GM18499 (cell line): ENCODE measurements at regions not wholly inside any gene's neighbourhood (a gene's known extent, or its start where the extent isn't known, plus 50 kb on each side); places are given as distances from the start of the nearest gene placed in this dataset.
"Not testable (repeated sequence)": the region's sequence is repeated elsewhere in the genome, so short reads cannot be mapped to it uniquely, and the experiment has no call there.

Experiments
- ATAC-seq: cut with Tn5 transposase; IDR thresholded peaks from one replicate; pipeline ENCODE4 v1.9.1; 2021; ENCODE audit warnings: moderate number of reproducible peaks; ENCODE audit not compliant: insufficient read depth, unreplicated experiment

DNA sequence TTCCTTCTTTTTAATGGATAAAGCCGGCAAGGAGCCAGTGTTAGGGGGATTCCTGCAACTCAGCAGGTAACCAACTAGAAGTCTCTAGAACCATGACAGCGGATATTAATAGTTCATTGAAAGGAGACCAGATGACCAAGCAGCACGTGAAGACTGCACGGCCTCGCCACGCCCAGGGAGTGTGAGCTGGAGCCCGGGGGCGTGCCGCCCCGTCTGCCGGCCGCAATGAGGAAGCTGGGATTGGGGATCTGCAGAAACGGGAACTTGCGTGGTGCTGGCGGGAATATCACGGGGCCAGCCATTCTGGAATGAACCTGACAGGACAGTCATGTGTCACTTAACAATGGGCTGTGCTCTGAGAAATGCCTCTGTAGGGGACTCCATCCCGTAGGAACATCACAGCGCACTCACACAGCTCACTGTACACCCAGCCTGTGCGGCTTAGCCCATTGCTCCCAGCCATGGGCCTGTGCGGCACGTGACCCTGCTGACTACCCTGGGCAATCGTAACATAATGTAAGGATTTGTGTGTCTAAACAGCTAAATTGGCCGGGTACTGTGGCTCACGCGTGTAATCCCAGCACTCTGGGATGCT lies 4092.8 kb upstream of the TPTE start:
- ATAC-seq: not testable (repeated sequence)

DNA sequence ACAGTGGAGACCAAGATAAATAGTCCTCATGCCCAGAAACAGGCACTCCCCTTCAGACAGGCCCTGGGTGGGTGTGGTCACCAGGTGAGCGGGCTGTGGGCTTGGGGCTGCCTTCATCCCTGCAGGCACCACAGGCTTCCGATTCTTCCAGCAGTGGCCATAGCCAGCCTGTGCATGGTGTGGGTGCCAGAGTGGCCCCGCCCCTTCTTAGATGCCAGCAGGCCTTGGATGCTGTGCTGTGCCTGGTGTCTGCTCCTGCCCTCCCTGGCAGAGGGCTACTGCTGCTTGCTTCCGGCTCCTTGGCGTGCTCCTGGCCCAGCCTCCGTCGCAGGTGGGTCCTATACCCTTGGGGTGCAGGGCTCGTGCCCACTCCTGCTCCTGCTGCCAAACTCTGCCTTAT lies 4091.5 kb upstream of the TPTE start:
- not testable (repeated sequence) for ATAC-seq

DNA sequence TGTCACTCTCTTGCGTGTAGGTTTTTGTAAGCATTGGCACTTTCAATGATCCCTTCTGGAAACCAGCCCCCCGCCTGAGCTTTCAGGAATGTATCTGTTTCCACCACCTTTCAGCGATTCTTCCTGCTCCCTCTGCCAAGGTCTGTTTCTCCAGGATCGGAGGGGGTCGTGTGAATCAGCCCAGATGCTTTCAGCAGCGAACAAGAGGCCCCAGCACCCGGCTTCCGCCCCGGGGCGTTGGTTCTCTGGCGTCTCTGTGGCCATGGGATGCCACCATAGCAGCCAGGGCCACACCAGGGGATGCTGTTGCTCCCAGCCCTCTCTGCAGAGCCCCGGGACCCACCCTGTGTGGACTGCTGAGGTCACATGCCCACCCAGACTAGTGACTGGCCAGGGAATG lies 4088.2 kb upstream of the TPTE start:
- ATAC-seq: not testable (repeated sequence)

DNA sequence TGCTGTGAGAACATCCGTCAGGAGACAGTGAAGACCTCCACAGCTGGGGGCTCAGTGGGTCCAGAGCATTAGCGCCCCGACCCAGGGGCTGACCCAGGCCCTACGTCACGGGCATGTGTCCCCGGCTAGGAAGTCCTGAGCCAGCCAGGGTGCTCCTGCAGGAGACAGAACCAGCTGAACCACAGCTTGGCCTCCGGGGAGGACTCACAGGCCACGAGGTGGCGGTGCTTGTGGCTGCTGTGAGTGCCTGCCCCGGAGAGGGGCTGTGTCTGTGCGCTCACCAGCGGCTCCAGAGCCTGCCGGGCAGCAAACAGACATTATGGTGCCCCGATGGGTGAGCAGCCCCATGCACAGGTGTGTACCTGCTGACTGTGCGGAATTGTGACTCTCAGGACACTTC lies 4085.2 kb upstream of the TPTE start:
- not testable (repeated sequence) for ATAC-seq

DNA sequence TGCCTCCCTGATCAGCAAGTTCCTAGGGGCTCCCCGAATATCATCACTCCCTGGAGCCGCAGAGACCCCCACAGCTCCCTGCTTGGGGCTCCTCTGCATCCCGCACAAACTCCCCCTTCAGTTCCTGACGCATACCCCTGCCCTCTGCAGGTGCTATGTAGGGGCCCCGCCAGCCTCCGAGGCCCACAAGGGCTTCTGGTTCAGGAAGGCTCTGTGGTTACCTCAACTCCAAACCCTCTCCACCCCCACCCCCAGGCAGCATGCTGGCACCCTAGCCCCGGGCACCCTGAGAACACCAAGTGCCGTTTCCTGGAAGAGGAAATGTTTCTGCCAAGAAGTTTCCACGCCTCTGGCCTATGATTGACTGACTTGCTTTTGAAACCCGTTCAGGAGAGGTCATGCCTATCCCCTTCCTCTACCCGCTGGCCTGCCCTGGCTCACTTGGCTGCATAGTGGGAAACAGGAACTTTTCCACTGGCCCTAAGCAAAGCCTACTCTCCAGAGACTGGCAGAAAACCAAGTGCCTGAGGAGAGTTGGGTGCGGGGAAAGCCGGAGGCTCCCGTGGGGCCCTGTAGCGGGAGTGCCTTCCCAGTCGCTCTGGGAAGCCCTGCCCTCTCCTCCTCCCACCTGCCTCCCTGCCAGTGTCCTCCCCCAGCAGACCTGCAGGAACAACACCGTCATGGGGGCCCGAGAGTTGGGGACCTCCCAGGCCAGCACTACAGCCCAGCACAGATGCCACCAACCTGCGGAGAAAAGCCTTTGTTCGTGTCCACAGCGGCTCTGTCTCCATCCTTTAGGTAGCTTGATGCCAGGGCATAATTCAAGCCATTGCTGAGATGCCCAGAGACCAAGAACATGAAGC lies 4084.2 kb upstream of the TPTE start:
- not testable (repeated sequence) for ATAC-seq

DNA sequence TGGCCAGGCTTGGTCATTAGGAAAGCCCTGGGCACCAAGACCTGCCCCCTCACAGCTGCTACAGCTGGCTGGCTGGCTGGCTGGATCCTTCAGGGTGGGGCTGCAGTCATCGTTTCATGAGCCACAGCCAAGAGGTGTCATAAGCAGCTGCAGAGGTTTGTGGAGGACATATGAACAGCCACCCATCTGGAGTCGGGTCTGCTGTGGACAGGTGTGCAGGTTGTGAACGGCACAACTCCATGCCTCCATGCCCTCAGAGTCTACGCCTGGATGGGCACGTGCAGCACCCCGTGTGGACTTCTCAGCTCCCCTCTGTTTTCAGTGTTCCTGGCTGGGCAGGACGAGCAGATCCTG lies 4083.6 kb upstream of the TPTE start:
- not testable (repeated sequence) for ATAC-seq

DNA sequence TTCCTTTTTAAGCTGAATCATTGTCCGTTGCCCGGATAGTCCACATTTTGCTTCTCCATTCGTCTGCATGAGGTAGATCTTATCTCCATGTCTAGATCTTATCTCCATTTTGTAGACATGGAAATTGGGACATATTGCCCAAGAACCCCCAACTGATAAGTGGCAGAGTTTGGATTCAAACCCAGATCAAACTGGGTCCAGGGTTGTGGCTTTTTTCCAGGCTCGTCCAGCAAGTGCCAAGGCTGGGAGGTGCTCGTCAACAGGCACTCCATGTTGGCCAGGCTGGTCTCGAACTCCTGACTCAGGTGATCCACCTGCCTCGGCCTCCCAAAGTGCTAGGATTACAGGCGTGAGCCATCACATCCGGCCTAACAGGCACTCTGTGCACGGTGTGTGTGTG lies 4082.3 kb upstream of the TPTE start:
- ATAC-seq: not testable (repeated sequence)

DNA sequence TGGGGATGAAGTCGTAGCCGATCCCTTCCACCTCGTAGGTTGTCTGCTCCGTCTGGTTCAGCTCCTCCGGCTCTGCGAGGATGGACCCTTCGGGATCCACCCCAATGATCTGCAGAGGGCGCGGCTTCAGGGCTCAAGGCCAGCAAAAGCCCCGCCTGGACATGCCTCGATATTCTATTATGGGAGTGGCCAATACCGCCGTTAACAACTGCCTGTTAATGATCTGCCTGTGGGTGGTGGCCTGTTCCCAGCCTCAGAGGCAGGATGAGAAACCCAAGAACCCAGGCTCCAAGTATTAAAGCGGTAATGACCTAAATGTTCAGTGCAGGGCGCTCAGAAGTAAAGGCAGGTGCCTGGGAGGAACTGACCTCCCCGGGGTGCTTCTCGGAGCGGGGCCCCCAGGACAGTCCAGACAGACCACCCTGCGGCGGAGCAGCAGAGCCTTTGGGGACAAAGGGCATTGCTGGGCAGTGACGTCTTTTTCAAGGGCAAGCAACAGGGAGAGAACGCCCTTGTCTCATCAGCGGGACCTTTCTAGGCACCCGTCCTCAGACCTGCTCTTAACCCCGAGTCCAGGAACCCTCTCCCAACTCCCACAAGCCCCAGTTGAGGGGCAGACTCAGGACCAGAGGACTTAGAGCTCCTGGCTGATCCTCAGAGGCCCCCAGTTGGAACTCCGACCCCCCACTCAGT lies 4066.6 kb upstream of the TPTE start:
- ATAC-seq: not testable (repeated sequence)

DNA sequence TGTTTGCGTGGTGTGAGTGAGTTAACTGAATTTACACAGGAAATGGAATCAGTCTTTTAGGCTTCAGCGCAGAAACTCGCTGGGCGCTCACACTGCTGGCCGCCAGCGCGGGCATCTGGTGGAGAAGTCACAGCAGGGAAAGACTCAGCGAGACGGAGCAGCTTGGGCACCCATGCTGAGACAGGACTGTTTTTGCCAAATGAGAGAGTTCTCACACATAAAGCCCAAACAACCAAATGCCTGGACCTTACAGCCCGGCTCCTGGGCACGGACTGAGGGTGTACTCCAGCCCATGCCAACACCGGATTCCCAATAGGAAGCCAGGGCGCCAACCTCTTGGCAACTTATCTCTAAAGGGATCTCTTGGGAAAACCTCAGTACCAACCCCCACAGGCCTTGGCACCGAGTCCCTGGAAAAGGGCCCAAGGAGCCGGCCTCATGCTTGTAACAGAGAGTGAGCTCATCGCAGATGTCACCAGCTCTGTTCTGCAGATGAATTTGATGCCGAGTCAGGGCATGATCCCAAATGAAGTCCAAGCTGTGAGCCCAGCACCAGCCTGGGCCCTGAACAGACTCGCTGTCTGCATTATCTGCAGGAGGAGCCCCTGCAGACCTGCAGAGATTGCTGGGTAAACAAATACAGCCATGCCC lies 4065.2 kb upstream of the TPTE start:
- ATAC-seq: not testable (repeated sequence)

DNA sequence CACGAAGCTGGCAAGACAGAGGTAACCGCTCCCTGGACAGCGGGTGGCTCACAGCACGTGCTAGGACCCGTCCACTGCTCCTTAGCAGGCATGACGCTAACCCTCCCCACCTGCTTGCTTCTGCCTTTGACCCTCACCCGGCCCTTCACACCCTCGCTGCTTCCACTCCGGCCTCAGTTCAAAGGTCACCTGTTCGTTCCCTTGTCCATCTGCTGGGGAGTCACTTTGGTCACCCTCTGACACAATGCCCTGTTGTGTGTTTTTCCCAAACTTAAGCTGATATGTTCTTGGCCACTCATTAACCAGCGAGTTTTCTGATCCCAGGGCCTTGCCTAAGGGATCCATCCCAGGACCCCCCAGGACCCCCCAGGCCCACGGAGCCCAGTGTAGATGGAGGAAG lies 4061.6 kb upstream of the TPTE start:
- ATAC-seq: not testable (repeated sequence)

DNA sequence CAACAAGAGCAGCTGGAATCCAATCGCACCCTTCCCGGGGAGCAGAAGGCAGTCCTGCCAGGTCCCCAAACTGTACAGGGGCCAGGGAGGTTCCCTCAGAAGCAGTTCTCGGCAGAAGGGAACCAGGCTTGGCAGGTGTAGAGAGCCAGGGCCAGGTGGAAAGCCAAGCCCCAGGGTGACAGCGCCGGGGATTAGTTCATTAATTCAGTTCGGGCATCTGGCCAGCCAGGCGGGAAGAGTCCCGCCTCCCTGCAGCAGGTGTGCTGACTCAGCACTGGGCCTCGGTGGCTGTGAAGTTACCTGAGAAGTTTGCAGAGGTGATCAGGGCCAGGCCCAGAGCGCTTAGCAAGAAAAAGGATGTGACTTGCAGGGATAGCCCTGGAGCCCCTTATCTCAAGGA lies 4060.0 kb upstream of the TPTE start:
- not testable (repeated sequence) for ATAC-seq

DNA sequence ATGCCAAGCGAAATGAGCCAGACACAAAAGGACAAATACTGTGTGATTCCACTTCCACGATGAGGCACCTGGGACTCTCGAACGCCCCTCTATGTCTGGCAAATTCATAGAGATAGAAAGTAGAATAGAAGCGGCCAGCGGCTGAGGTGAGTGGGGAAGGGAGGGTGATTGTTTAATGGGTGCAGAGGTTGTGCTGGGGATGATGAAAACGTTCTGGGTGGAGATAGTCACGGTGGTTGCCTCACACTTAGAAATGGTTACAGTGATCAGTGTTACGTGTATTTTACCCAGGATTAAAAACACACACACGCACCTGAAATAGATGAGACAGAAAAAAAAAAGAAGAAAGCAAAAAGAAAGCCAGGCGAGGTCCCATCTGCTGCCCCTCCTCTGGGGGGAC lies 4057.0 kb upstream of the TPTE start:
- not testable (repeated sequence) for ATAC-seq

DNA sequence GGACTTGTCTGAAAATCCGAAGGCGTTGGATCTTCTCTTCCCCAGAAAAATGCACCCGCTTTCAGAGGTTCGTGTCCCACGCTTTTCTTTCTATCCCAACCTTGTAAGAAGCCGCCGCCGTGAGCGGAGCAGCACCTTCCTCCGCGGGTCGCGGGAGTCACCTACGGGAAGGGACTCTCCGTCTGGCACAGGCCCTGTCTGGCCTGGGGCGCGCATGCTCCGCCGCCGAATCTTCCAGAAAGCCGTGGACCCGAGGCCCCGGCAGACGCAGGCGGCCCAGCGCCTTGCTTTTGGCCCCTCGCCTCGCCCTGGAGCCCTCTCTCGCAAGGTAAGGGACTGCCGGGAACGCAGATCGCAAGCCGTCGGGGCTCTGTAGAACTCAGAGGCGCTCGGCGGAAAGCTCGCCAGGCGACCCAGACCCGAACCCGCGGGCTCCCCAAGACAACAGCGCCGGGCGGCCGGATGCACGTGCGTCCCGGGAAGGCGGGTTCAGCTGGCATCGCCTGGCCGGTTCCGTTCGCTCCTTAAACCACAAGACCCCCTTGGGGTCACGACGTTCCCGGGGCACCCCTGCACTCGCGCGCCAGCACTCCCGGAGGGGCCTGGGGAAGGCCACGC lies 4055.2 kb upstream of the TPTE start:
- not testable (repeated sequence) for ATAC-seq

DNA sequence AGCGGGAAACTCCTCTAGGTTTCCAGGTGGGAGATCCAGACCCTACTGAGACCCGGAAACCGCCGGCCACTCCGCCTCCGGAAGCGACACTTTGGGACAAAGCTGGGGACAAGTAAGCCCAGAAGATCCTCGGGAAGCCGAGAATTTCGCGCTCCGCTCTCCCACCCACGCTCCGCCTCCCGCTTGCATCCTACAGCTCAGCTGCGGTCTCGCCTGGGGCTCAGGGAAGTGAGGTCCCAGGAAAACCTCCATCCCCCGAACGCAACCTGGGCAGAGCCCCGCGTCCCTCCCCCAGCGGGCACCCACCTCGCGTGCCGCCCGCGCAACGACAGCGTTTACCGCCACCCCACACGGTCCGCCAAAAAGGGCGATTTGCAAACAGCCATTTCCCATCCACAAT lies 4054.7 kb upstream of the TPTE start:
- ATAC-seq: not testable (repeated sequence)

DNA sequence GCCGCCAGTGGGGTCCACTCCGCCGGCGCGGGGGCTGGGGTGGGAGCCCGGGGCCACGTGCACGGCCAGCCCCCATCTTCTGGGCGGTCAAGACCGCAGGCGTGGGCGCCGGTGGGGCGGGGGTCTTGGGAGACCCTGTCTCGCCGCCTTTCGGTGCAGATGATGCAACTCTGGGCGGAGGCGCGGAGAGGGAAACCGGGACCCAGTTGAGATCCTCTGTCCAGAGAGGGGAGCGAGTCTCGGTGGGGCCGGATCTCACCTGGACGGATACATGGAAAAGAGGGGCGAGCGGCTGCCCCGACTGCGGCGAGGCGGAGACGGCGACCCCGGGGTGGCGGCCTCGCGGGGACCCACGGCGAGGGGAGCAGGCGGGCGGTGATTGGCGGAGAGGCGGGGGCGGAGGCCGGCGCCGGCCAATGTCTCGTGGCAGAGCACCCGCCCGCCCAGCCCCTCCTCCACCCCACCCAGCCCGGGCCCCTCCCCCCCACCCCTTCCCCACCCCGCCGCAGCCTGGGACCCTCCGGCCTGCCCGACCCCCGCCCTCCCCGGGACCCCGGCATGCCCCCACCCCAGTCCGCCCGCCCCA lies 4054.1 kb upstream of the TPTE start:
- not testable (repeated sequence) for ATAC-seq

DNA sequence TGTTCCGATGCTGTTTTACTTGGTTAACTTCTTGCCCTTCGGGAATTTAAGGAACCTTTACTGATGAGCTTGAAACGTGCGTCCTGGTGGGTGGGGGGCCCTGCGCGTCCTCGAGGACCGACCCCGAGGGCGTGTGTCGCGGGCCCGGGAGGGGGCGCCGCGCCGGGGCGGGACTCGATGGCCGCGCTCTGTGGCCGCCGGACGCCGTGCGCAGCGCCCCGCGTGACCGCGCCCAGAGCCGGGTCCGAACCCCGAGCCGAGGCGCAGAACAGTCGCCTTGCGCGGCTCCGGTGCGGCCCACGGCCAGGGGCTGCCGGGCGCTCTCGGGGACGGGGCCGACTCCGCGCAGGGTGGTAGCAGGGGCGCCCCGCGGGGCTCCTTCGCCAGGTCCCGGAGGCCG lies 4053.5 kb upstream of the TPTE start:
- not testable (repeated sequence) for ATAC-seq

DNA sequence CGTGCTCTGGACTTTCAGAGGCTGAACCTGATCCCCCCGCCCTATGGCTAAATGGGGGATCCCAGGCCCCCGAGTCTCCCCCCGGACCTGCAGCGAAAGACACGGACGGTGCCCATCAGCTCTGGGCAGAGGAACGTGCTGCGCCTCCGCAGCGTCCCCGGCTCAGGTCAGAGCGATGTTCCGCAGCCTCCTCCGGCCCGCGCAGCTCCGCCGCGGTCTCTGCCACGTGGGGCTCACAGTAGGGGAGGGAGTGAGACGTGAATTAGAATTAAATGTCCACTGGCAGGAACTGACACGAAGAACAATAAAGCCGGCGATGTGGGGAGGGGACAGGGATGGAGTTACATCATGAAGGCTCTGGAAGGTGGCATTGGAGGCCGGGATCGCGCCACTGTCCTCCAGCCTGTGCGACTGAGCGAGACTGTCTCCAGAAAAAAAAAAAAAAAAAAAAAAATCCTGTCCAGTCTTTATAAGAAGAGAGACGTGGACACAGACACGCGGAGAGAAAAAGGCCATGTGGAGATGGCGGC lies 4053.0 kb upstream of the TPTE start:
- not testable (repeated sequence) for ATAC-seq

DNA sequence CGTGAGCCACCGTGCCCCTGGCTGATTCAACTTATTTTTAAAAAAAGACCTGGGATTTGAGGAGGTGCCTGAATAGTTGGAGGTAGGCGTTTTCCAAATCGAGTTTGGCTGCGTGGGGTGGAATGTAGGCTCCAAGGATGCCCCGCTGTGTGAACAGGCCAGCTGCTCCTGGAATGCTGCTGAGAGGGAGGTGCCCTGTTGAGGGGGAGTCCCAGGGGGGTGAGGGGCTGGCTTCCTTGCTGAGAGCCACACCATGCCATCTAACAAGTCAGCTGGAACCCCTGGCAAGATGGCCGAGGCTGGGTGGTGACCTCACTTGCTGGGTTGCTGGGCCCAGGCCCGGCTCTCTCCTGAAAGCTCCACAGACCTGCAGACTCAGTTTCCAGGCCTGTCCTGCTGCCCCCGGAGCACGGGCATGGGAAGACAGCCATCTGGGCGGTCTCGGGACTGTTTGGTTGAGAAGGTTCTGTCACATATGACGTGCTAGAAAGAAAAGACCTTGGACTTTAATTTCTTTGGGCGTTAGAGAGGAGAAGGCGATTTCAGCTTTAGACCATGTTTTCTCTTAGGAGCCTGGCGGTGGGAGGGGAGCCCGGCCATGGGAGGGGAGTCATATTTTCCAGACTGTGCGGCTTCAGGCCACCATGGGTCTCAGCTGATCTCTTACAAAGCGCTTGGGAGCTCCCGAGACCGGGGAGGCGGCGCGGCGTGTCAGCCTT lies 4047.0 kb upstream of the TPTE start:
- not testable (repeated sequence) for ATAC-seq

DNA sequence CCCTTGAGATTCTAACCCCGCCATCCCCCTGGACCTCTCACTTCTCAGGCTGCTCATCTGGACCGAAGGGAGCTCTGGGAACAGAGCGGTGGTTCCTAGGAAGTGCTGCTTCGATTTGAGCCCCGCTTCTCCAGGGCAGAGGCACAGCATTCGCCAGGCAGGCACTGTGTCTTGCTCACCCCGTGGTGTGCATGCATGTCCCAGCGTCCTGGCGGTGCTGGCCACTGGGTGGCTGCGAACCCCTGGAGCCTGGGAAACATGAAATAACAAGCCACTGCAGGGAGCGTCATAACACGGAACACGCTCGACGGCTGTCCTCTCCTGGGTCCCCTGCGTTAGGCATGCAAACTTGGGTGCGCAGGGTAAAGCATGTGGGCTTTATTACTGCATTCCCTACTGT lies 4040.3 kb upstream of the TPTE start:
- ATAC-seq: not testable (repeated sequence)
